ENCODE measurements at regions not wholly inside any gene's neighbourhood (a gene's known extent, or its start where the extent isn't known, plus 50 kb on each side); places are given as distances from the start of the nearest gene placed in this dataset.

DNA sequence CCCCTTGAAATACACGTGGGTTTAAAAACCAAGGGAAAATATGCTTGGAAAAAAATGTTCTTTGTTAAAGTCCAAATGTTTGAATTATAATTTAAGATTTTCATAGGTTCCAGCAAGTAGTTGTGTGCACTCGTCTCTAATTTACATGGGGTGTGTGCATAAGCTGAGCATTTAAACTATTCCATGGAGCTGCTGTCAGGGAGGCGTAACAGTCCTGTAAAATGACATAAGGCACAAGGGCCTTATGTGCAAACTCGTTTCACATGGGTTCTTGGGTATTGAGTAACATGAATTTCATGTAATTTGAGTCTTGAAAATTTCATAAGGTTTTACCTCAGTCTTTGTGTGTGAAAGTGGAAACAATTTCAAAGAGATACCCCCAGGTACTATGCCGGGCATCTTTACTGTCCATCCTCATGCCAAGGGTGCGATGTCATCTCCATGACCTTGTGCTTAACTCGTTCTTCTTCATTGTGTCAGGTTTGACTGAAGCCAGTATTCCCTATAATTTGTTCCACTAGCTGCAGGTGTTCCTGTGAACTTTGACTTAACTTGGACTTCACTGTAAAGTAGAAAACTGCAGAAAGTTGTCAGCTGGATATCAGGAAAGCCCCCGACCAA lies 359.3 kb downstream of the SH3GL2 start:
- DNase-seq = no peak

DNA sequence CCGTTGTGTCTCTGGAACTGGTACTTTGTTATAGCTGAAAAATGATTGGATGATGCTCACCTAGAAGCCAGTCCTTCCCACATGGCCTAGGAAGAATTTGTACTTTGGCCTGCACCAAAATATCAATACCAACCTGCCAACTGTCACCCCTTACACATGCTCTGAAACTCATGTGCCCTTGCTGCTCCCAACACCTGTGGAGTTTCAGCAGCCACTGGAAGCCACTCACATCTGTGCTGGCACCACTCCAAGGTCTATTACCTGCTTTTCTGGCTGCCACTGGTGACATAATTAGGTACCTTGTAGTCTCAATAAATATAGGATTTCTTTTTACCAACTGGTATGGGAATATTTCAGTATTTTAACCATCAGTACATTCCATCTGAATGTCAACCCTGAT lies 363.6 kb downstream of the SH3GL2 start:
- H3K4me1 ChIP-seq = no peaks in the 10 kb centered on the region
- no peak for ATAC-seq
- no peak overlapping the region for H3K27ac ChIP-seq
- WGBS, 2 donors = 79 to 91% methylated on average over 1 of the region's 1 CpG
- H3K9me3 ChIP-seq = no peaks in the 10 kb centered on the region
- no peak for TF ChIP-seq POLR2A (IDR thresholded peaks at IDR 0.05)
- TF ChIP-seq, protein P1, sequence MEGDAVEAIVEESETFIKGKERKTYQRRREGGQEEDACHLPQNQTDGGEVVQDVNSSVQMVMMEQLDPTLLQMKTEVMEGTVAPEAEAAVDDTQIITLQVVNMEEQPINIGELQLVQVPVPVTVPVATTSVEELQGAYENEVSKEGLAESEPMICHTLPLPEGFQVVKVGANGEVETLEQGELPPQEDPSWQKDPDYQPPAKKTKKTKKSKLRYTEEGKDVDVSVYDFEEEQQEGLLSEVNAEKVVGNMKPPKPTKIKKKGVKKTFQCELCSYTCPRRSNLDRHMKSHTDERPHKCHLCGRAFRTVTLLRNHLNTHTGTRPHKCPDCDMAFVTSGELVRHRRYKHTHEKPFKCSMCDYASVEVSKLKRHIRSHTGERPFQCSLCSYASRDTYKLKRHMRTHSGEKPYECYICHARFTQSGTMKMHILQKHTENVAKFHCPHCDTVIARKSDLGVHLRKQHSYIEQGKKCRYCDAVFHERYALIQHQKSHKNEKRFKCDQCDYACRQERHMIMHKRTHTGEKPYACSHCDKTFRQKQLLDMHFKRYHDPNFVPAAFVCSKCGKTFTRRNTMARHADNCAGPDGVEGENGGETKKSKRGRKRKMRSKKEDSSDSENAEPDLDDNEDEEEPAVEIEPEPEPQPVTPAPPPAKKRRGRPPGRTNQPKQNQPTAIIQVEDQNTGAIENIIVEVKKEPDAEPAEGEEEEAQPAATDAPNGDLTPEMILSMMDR (IDR thresholded peaks at IDR 0.05) = no peak
- H3K27me3 ChIP-seq = no peaks in the 10 kb centered on the region
- intact Hi-C loops (cut with DNase I) = no loop called here
- no peak overlapping the region for H3K4me3 ChIP-seq
- DNase-seq = peak in 2 of 4 donors; percentile 7 to 12
- no peaks in the 10 kb centered on the region for H3K36me3 ChIP-seq (replicated peaks in 1 of 2; ENCODE audit: insufficient read depth in 1 of 2, low read depth in 2 of 2)

More for the DNA sequence above, 359.3 kb downstream of the SH3GL2 start:
- no peak for TF ChIP-seq POLR2A (IDR thresholded peaks at IDR 0.05)
- TF ChIP-seq, protein P1 (IDR thresholded peaks at IDR 0.05) = no peak
- ATAC-seq = no peak
- intact Hi-C loops (cut with DNase I) = no loop called here
- H3K9me3 ChIP-seq = no peaks in the 10 kb centered on the region
- H3K27me3 ChIP-seq = no peaks in the 10 kb centered on the region
- no peaks in the 10 kb centered on the region for H3K4me1 ChIP-seq
- H3K36me3 ChIP-seq (replicated peaks in 1 of 2; ENCODE audit: insufficient read depth in 1 of 2, low read depth in 2 of 2) = no peaks in the 10 kb centered on the region
- H3K4me3 ChIP-seq = no peak overlapping the region
- WGBS, 2 donors = 47 to 56% methylated on average over 8 of the region's 8 CpGs
- H3K27ac ChIP-seq = no peak overlapping the region

DNA sequence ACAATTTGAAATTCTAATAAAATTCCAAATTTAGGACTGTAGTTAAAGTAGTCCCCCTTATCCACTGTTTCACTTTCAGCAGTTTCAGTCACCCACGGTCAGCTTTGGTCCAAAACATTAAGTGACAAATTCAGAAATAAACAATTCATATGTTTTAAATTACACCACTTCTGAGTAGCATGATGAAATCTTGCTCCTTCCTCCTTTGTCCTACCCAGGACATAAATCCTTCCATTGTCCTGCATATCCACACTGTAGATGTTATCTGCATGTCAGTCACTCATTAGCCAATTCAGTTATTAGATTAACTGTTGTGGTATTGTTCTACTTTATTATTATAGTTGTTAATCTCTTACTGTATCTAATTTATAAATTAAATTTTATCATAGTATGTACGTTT lies 376.5 kb downstream of the SH3GL2 start:
- intact Hi-C loops (cut with DNase I) = no loop called here
- 33 to 35% methylated on average over 2 of the region's 2 CpGs for WGBS, 2 donors

GRCh38 chr9:17958363-17958762 lies 379.5 kb downstream of the SH3GL2 start:
- Histone ChIP-seq H3K36me3 (replicated peaks in 1 of 2; ENCODE audit: insufficient read depth in 1 of 2, low read depth in 2 of 2) (no peaks in the 10 kb centered on the region), H3K4me1 (no peaks in the 10 kb centered on the region), H3K27me3 (no peaks in the 10 kb centered on the region), H3K27ac (no peak overlapping the region), H3K4me3 (no peak overlapping the region), H3K9me3 (no peaks in the 10 kb centered on the region)
- DNase-seq = no peak
- TF ChIP-seq POLR2A (IDR thresholded peaks at IDR 0.05) = no peak
- no peak for ATAC-seq
- intact Hi-C loops (cut with DNase I) = no loop called here
- 47 to 56% methylated on average over 2 of the region's 2 CpGs for WGBS, 2 donors

More for the DNA sequence above, 376.5 kb downstream of the SH3GL2 start:
- no peak for DNase-seq
- Histone ChIP-seq H3K4me3 (no peak overlapping the region), H3K27me3 (no peaks in the 10 kb centered on the region), H3K4me1 (no peaks in the 10 kb centered on the region), H3K27ac (no peak overlapping the region), H3K9me3 (no peaks in the 10 kb centered on the region), H3K36me3 (replicated peaks in 1 of 2; ENCODE audit: insufficient read depth in 1 of 2, low read depth in 2 of 2) (no peaks in the 10 kb centered on the region)
- ATAC-seq = no peak
- TF ChIP-seq POLR2A (IDR thresholded peaks at IDR 0.05) = no peak
- TF ChIP-seq, protein P1 (IDR thresholded peaks at IDR 0.05) = no peak

GRCh38 chr9:17962747-17963146 lies 383.9 kb downstream of the SH3GL2 start:
- TF ChIP-seq, protein P1 (IDR thresholded peaks at IDR 0.05) = no peak
- no peak for TF ChIP-seq POLR2A (IDR thresholded peaks at IDR 0.05)
- no peaks in the 10 kb centered on the region for H3K9me3 ChIP-seq
- H3K4me3 ChIP-seq = no peak overlapping the region
- DNase-seq (peak; percentile 4 to 31 (median 18)), ATAC-seq (peak; percentile 80)
- 28% methylated on average over 3 of the region's 3 CpGs for WGBS, 2 donors
- H3K36me3 ChIP-seq (replicated peaks in 1 of 2; ENCODE audit: insufficient read depth in 1 of 2, low read depth in 2 of 2) = no peaks in the 10 kb centered on the region
- intact Hi-C loops (cut with DNase I) = no loop called here
- H3K27ac ChIP-seq = no peak overlapping the region
- no peaks in the 10 kb centered on the region for H3K4me1 ChIP-seq
- H3K27me3 ChIP-seq = no peaks in the 10 kb centered on the region
